ENCODE measurements at regions not wholly inside any gene's neighbourhood (a gene's known extent, or its start where the extent isn't known, plus 50 kb on each side); places are given as distances from the start of the nearest gene placed in this dataset.

GRCh38 chr7:50939021-50939420 is 156.3 kb upstream of the GRB10 start (continued):
- TF ChIP-seq HOXB5 (CRISPR knock-in tag; IDR thresholded peaks at IDR 0.05) = no peak
- TF ChIP-seq RFX5 (IDR thresholded peaks at IDR 0.05) = no peak
- TF ChIP-seq ATOH8 (CRISPR knock-in tag; IDR thresholded peaks at IDR 0.05; ENCODE audit: low read depth) = no peak

- Histone ChIP-seq H3K4me2 (no peak overlapping the region), H3K9me3 (peaks cover 8% of the 10 kb centered on the region; the same call in 1 of the 3 replicates), H3K27ac (no peak overlapping the region), H3K4me3 (no peak overlapping the region), H3K4me1 (no peaks in the 10 kb centered on the region)
- CTCF ChIA-PET = interaction anchor here (1.0 kb wide), 1 partner anchor 9 kb away, joined by 3 read pairs; no protein-coding TSS in a partner anchor
- FAIRE-seq = no peak
- no peak for ATAC-seq
- 25% methylated on average over 2 of the region's 2 CpGs for WGBS (ENCODE audit: missing lambda C conversion rate)
- TF ChIP-seq BHLHE40 (IDR thresholded peaks at IDR 0.05; ENCODE audit: low read depth, low read length) (no peak), MAX (IDR thresholded peaks at IDR 0.05) (no peak), HMGXB4 (CRISPR knock-in tag; IDR thresholded peaks at IDR 0.05; ENCODE audit: borderline replicate concordance) (no peak), TP53 (CRISPR knock-in tag; IDR thresholded peaks at IDR 0.05) (no peak)
- DNase-seq (ENCODE audit: low read depth in 1 of 2, low spot score in 1 of 2) = no peak
- POLR2A ChIA-PET = no interaction called here
Observed at GRCh38 chr7:50937727-50938126, 155.0 kb upstream of the GRB10 start.

GRCh38 chr7:50926049-50926448 is 143.4 kb upstream of the GRB10 start:
- no peak overlapping the region for H3K4me2 ChIP-seq
- no peak overlapping the region for H3K27ac ChIP-seq
- H3K9me3 ChIP-seq = no peaks in the 10 kb centered on the region
- 8% methylated on average over 1 of the region's 1 CpG for WGBS (ENCODE audit: missing lambda C conversion rate)
- TF ChIP-seq MYC (IDR thresholded peaks at IDR 0.05; ENCODE audit: borderline replicate concordance, low read length) (no peak), RAD21 (conservative IDR thresholded peaks at IDR 0.05 in 1 of 2, IDR thresholded peaks at IDR 0.05 in 1 of 2) (no peak), SREBF2 (IDR thresholded peaks at IDR 0.05) (no peak), JUN (IDR thresholded peaks at IDR 0.05) (no peak), FOSL2 (IDR thresholded peaks at IDR 0.05) (no peak), FOSL2 (CRISPR knock-in tag; IDR thresholded peaks at IDR 0.05) (no peak), HOXA7 (CRISPR knock-in tag; IDR thresholded peaks at IDR 0.05) (no peak), ZFP36 (IDR thresholded peaks at IDR 0.05; ENCODE audit: borderline replicate concordance, partially characterized antibody) (no peak), NPAS2 (CRISPR knock-in tag; IDR thresholded peaks at IDR 0.05; ENCODE audit: borderline replicate concordance) (no peak), JUNB (IDR thresholded peaks at IDR 0.05) (no peak), MAZ (IDR thresholded peaks at IDR 0.05; ENCODE audit: borderline replicate concordance, low read depth, low read length) (no peak), GATA3 (IDR thresholded peaks at IDR 0.05; ENCODE audit: borderline replicate concordance) (no peak), CEBPB (IDR thresholded peaks at IDR 0.05) (no peak), KDM5A (IDR thresholded peaks at IDR 0.05) (no peak), ATOH8 (CRISPR knock-in tag; IDR thresholded peaks at IDR 0.05; ENCODE audit: low read depth) (no peak), CHD2 (IDR thresholded peaks at IDR 0.05; ENCODE audit: low read length, partially characterized antibody) (no peak), HMGXB4 (CRISPR knock-in tag; IDR thresholded peaks at IDR 0.05; ENCODE audit: borderline replicate concordance) (no peak), ELK1 (IDR thresholded peaks at IDR 0.05; ENCODE audit: low read depth, low read length) (no peak), EP300 (IDR thresholded peaks at IDR 0.05) (no peak)
- POLR2A ChIA-PET = no interaction called here
- CTCF ChIA-PET = no interaction called here
- no peak overlapping the region for H3K4me3 ChIP-seq
- no peak for ATAC-seq
- no peaks in the 10 kb centered on the region for H3K4me1 ChIP-seq
- no peak for DNase-seq (ENCODE audit: low read depth in 1 of 2, low spot score in 1 of 2)
- FAIRE-seq = no peak

Data from A549 (cell line).